Left lung (tissue), 4 donors: ENCODE measurements at regions not wholly inside any gene's neighbourhood (a gene's known extent, or its start where the extent isn't known, plus 50 kb on each side); places are given as distances from the start of the nearest gene placed in this dataset.

ENCODE experiments used
- ATAC-seq: fragments of 200-7000 bp; cut with Tn5 transposase; one replicate; pipeline ENCODE4 v1.9.1; 2020; ENCODE audit warnings: moderate library complexity
- DNase-seq, 4 donors: peaks; one replicate each; pipeline ENCODE4 v3.0.0-alpha.2; 2013 to 2020
- H3K27ac ChIP-seq, 2 donors: fragments of 200-600 bp; sonication (generic) in 1 of 2; one replicate each; pipeline versions ENCODE4 v1.5.0 to v1.8.0; 2020 to 2021
- H3K27me3 ChIP-seq, 2 donors: fragments of 200-600 bp; sonication (generic) in 1 of 2; one replicate each; pipeline versions ENCODE4 v1.5.0 to v1.8.0; 2020 to 2021
- H3K36me3 ChIP-seq, 2 donors: fragments of 200-600 bp; sonication (generic) in 1 of 2; one replicate each; pipeline versions ENCODE4 v1.5.0 to v1.8.0; 2020 to 2021
- H3K4me1 ChIP-seq, 2 donors: fragments of 200-600 bp; one replicate each; pipeline ENCODE4 v1.8.0; 2021
- H3K4me3 ChIP-seq, 2 donors: fragments of 200-600 bp; sonication (generic) in 1 of 2; one replicate each; pipeline versions ENCODE4 v1.5.0 to v1.8.0; 2020 to 2021; ENCODE audit warnings: mild to moderate bottlenecking in 1 of 2
- H3K9me3 ChIP-seq, 2 donors: fragments of 200-600 bp; sonication (generic) in 1 of 2; one replicate each; pipeline versions ENCODE4 v1.5.0 to v1.8.0; 2020 to 2021
- CTCF ChIP-seq, 2 donors: fragments of 200-600 bp; sonication (generic) in 1 of 2; IDR thresholded peaks; one replicate each; pipeline versions ENCODE4 v1.5.0 to v1.8.0; 2021; ENCODE audit warnings: antibody characterized with exemption in 2 of 2
- intact Hi-C, 2 donors: fragments of 100-400 bp; cut with DNase I; formaldehyde crosslinking; loops; one replicate each; pipeline versions ENCODE4 v1.11.2 to v1.14.2; 2022
- donor health status: DM: no; HTN: yes; CAD: no.
- donor health status: DM: no; HTN: no; CAD: no.

- ATAC-seq = no peak
- H3K4me3 ChIP-seq = no peak overlapping the region
- H3K27me3 ChIP-seq = no peaks in the 10 kb centered on the region
- intact Hi-C loops = loop anchor here in 1 of 2 donors (5.0 to 10.0 kb wide), 2 partner anchors 95 to 162 kb away; no protein-coding TSS in a partner anchor
- H3K9me3 ChIP-seq = no peaks in the 10 kb centered on the region
- no peak overlapping the region for H3K27ac ChIP-seq
- no peak for TF ChIP-seq CTCF (IDR thresholded peaks at IDR 0.05)
- peak in 2 of 4 donors; percentile 29 to 56 for DNase-seq
- H3K36me3 ChIP-seq = peaks cover 0 to 11% of the 10 kb centered on the region in 2 donors
- peaks cover 18 to 75% of the 10 kb centered on the region in 2 donors for H3K4me1 ChIP-seq
These were observed 189.2 kb downstream of the SEC14L1 start for GRCh38 chr17:77329741-77330531.

- DNase-seq = peak in 2 of 4 donors; percentile 32 to 61
- peaks cover 0 to 11% of the 10 kb centered on the region in 2 donors for H3K36me3 ChIP-seq
- H3K4me3 ChIP-seq = no peak overlapping the region
- no peak for ATAC-seq
- no peak for TF ChIP-seq CTCF (IDR thresholded peaks at IDR 0.05)
- H3K27ac ChIP-seq = no peak overlapping the region
- H3K27me3 ChIP-seq = no peaks in the 10 kb centered on the region
- H3K9me3 ChIP-seq = no peaks in the 10 kb centered on the region
- intact Hi-C loops = loop anchor here in 1 of 2 donors (5.0 kb wide), 1 partner anchor 162 kb away; no protein-coding TSS in a partner anchor
- H3K4me1 ChIP-seq = peaks cover 13 to 68% of the 10 kb centered on the region in 2 donors
These were observed 189.9 kb downstream of the SEC14L1 start for GRCh38 chr17:77330602-77331081.

GRCh38 chr17:77331301-77331864, 190.6 kb downstream of the SEC14L1 start:
- H3K4me3 ChIP-seq = peak overlapping the region in 1 of 2 donors; percentile 18
- intact Hi-C loops = loop anchor here in 1 of 2 donors (5.0 kb wide), 1 partner anchor 161 kb away; no protein-coding TSS in a partner anchor

GRCh38 chr17:77332034-77332971, 191.5 kb downstream of the SEC14L1 start:
- intact Hi-C loops = loop anchor here in 1 of 2 donors (5.0 kb wide), 1 partner anchor 160 kb away; no protein-coding TSS in a partner anchor
- DNase-seq = peak in 1 of 4 donors; percentile 29
- no peak for ATAC-seq
- H3K4me1 ChIP-seq = peaks cover 12 to 51% of the 10 kb centered on the region in 2 donors
- peak overlapping the region; percentile 67 to 74 for H3K27ac ChIP-seq
- TF ChIP-seq CTCF (IDR thresholded peaks at IDR 0.05) = no peak
- peaks cover 0 to 5% of the 10 kb centered on the region in 2 donors for H3K9me3 ChIP-seq
- H3K27me3 ChIP-seq = no peaks in the 10 kb centered on the region
- H3K36me3 ChIP-seq = peaks cover 0 to 2% of the 10 kb centered on the region in 2 donors
- peak overlapping the region in 1 of 2 donors; percentile 18 for H3K4me3 ChIP-seq

More at GRCh38 chr17:77331301-77331864, 190.6 kb downstream of the SEC14L1 start:
- DNase-seq (peak; percentile 87 to 98 (median 93)), ATAC-seq (peak; percentile 95)
- Histone ChIP-seq H3K9me3 (no peaks in the 10 kb centered on the region), H3K36me3 (peaks cover 0 to 11% of the 10 kb centered on the region in 2 donors), H3K27ac (peak overlapping the region; percentile 67 to 74), H3K27me3 (no peaks in the 10 kb centered on the region), H3K4me1 (peaks cover 12 to 61% of the 10 kb centered on the region in 2 donors)
- peak; percentile 95 to 98 for TF ChIP-seq CTCF (IDR thresholded peaks at IDR 0.05)
